WTC11 (cell line): ENCODE measurements at regions not wholly inside any gene's neighbourhood (a gene's known extent, or its start where the extent isn't known, plus 50 kb on each side); places are given as distances from the start of the nearest gene placed in this dataset.
"Not testable (repeated sequence)": the region's sequence is repeated elsewhere in the genome, so short reads cannot be mapped to it uniquely, and the experiment has no call there.

Experiments
- ATF1 ChIP-seq: sonication (generic); formaldehyde crosslinking; IDR thresholded peaks from 2 replicates; pipeline ENCODE4 v1.8.1; 2023; ENCODE audit warnings: mild to moderate bottlenecking, moderate library complexity, missing genetic modification reagents
- CREB1 ChIP-seq: sonication (generic); formaldehyde crosslinking; IDR thresholded peaks from 2 replicates; pipeline ENCODE4 v1.8.0; 2023; ENCODE audit warnings: mild to moderate bottlenecking, missing genetic modification reagents
- ELF4 ChIP-seq: sonication (generic); formaldehyde crosslinking; IDR thresholded peaks from 2 replicates; pipeline ENCODE4 v1.8.1; 2022; ENCODE audit warnings: low read depth, mild to moderate bottlenecking, moderate library complexity, missing genetic modification reagents
- FOXJ3 ChIP-seq: sonication (generic); formaldehyde crosslinking; IDR thresholded peaks from 2 replicates; pipeline ENCODE4 v1.9.0; 2021; ENCODE audit warnings: missing genetic modification reagents, mild to moderate bottlenecking, borderline replicate concordance
- FOXP1 ChIP-seq: sonication (generic); formaldehyde crosslinking; IDR thresholded peaks from 2 replicates; pipeline ENCODE4 v1.8.0; 2022; ENCODE audit warnings: missing genetic modification reagents, mild to moderate bottlenecking, moderate library complexity, borderline replicate concordance
- NR3C1 ChIP-seq: sonication (generic); formaldehyde crosslinking; conservative IDR thresholded peaks from 2 replicates; pipeline ENCODE4 v1.8.1; 2023; ENCODE audit warnings: low read depth, mild to moderate bottlenecking, missing genetic modification reagents
- RELA ChIP-seq: sonication (generic); formaldehyde crosslinking; IDR thresholded peaks from 2 replicates; pipeline ENCODE4 v1.8.1; 2022; ENCODE audit warnings: missing genetic modification reagents, mild to moderate bottlenecking, borderline replicate concordance
- TCF7 ChIP-seq: sonication (generic); formaldehyde crosslinking; IDR thresholded peaks from 2 replicates; pipeline ENCODE4 v1.8.0; 2022; ENCODE audit warnings: mild to moderate bottlenecking, low read depth, missing genetic modification reagents, moderate library complexity
- USF2 ChIP-seq: sonication (generic); formaldehyde crosslinking; IDR thresholded peaks from 2 replicates; pipeline ENCODE4 v1.8.1; 2023; ENCODE audit warnings: mild to moderate bottlenecking, missing genetic modification reagents, moderate library complexity
- ZNF121 ChIP-seq: sonication (generic); formaldehyde crosslinking; IDR thresholded peaks from 2 replicates; pipeline ENCODE4 v1.8.0; 2023; ENCODE audit warnings: missing genetic modification reagents
- TF ChIP-seq, protein P1 (sequence below): fragments of 200-600 bp; IDR thresholded peaks from 2 replicates; pipeline ENCODE4 v1.8.0; 2022; ENCODE audit warnings: antibody characterized with exemption
- TF ChIP-seq, protein P2 (sequence below): sonication (generic); formaldehyde crosslinking; IDR thresholded peaks from 2 replicates; pipeline ENCODE4 v1.8.0; 2022; ENCODE audit warnings: mild to moderate bottlenecking, missing genetic modification reagents
- TF ChIP-seq, protein P3 (sequence below): sonication (generic); formaldehyde crosslinking; IDR thresholded peaks from 2 replicates; pipeline ENCODE4 v1.8.1; 2023; ENCODE audit warnings: mild to moderate bottlenecking, missing genetic modification reagents, borderline replicate concordance

GRCh38 chr2:208687720-208688119, 281.1 kb downstream of the PTH2R start:
- TF ChIP-seq, protein P1, sequence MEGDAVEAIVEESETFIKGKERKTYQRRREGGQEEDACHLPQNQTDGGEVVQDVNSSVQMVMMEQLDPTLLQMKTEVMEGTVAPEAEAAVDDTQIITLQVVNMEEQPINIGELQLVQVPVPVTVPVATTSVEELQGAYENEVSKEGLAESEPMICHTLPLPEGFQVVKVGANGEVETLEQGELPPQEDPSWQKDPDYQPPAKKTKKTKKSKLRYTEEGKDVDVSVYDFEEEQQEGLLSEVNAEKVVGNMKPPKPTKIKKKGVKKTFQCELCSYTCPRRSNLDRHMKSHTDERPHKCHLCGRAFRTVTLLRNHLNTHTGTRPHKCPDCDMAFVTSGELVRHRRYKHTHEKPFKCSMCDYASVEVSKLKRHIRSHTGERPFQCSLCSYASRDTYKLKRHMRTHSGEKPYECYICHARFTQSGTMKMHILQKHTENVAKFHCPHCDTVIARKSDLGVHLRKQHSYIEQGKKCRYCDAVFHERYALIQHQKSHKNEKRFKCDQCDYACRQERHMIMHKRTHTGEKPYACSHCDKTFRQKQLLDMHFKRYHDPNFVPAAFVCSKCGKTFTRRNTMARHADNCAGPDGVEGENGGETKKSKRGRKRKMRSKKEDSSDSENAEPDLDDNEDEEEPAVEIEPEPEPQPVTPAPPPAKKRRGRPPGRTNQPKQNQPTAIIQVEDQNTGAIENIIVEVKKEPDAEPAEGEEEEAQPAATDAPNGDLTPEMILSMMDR = not testable (repeated sequence)
- not testable (repeated sequence) for TF ChIP-seq RELA; ATF1 (CRISPR knock-in tag); NR3C1 (CRISPR knock-in tag); FOXJ3 (CRISPR knock-in tag); USF2 (CRISPR knock-in tag); CREB1 (CRISPR knock-in tag); ELF4 (CRISPR knock-in tag); ZNF121 (CRISPR knock-in tag); TCF7 (CRISPR knock-in tag); FOXP1 (CRISPR knock-in tag)
- TF ChIP-seq, protein P2, sequence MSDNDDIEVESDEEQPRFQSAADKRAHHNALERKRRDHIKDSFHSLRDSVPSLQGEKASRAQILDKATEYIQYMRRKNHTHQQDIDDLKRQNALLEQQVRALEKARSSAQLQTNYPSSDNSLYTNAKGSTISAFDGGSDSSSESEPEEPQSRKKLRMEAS (CRISPR knock-in tag) = not testable (repeated sequence)
- TF ChIP-seq, protein P3, sequence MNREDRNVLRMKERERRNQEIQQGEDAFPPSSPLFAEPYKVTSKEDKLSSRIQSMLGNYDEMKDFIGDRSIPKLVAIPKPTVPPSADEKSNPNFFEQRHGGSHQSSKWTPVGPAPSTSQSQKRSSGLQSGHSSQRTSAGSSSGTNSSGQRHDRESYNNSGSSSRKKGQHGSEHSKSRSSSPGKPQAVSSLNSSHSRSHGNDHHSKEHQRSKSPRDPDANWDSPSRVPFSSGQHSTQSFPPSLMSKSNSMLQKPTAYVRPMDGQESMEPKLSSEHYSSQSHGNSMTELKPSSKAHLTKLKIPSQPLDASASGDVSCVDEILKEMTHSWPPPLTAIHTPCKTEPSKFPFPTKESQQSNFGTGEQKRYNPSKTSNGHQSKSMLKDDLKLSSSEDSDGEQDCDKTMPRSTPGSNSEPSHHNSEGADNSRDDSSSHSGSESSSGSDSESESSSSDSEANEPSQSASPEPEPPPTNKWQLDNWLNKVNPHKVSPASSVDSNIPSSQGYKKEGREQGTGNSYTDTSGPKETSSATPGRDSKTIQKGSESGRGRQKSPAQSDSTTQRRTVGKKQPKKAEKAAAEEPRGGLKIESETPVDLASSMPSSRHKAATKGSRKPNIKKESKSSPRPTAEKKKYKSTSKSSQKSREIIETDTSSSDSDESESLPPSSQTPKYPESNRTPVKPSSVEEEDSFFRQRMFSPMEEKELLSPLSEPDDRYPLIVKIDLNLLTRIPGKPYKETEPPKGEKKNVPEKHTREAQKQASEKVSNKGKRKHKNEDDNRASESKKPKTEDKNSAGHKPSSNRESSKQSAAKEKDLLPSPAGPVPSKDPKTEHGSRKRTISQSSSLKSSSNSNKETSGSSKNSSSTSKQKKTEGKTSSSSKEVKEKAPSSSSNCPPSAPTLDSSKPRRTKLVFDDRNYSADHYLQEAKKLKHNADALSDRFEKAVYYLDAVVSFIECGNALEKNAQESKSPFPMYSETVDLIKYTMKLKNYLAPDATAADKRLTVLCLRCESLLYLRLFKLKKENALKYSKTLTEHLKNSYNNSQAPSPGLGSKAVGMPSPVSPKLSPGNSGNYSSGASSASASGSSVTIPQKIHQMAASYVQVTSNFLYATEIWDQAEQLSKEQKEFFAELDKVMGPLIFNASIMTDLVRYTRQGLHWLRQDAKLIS (CRISPR knock-in tag) = not testable (repeated sequence)
